Iris pigment epithelial cell (primary cell): ENCODE measurements at regions not wholly inside any gene's neighbourhood (a gene's known extent, or its start where the extent isn't known, plus 50 kb on each side); places are given as distances from the start of the nearest gene placed in this dataset.

Source experiments
- DNase-seq: peaks from one replicate; pipeline ENCODE4 v3.0.0-alpha.2; 2011; ENCODE audit warnings: low read depth

- no peak for DNase-seq
Observed at GRCh38 chr9:82153032-82153431, 164.5 kb downstream of the SPATA31D1 start.

- DNase-seq, result no peak
Observed at GRCh38 chr9:82154573-82154972, 166.0 kb downstream of the SPATA31D1 start.

- DNase-seq, result no peak
Observed at GRCh38 chr9:82161876-82162275, 173.3 kb downstream of the SPATA31D1 start.

GRCh38 chr9:82164159-82164558 lies 175.6 kb downstream of the SPATA31D1 start:
- peak; percentile 44 for DNase-seq

GRCh38 chr9:82167296-82167695 lies 178.7 kb downstream of the SPATA31D1 start:
- DNase-seq, result no peak

- DNase-seq, result peak; percentile 57
Observed at GRCh38 chr9:82168585-82168984, 180.0 kb downstream of the SPATA31D1 start.

GRCh38 chr9:82170866-82171265 lies 182.3 kb downstream of the SPATA31D1 start:
- peak; percentile 38 for DNase-seq

GRCh38 chr9:82171271-82171670 lies 182.7 kb downstream of the SPATA31D1 start:
- no peak for DNase-seq

- no peak for DNase-seq
Observed at GRCh38 chr9:82180711-82181110, 192.1 kb downstream of the SPATA31D1 start.

- peak; percentile 8 for DNase-seq
Observed at GRCh38 chr9:82183181-82183860, 194.7 kb downstream of the SPATA31D1 start.

GRCh38 chr9:82184524-82184923 lies 196.0 kb downstream of the SPATA31D1 start:
- DNase-seq, result no peak

GRCh38 chr9:82188817-82189216 lies 200.2 kb downstream of the SPATA31D1 start:
- no peak for DNase-seq

- peak; percentile 41 for DNase-seq
Observed at GRCh38 chr9:82191082-82191770, 202.7 kb downstream of the SPATA31D1 start.

- DNase-seq, result no peak
Observed at GRCh38 chr9:82192211-82192610, 203.6 kb downstream of the SPATA31D1 start.

- DNase-seq, result no peak
Observed at GRCh38 chr9:82196622-82197441, 208.3 kb downstream of the SPATA31D1 start.

GRCh38 chr9:82201196-82201595 lies 212.6 kb downstream of the SPATA31D1 start:
- no peak for DNase-seq

GRCh38 chr9:82202808-82203207 lies 214.2 kb downstream of the SPATA31D1 start:
- DNase-seq, result peak; percentile 88

- DNase-seq, result no peak
Observed at GRCh38 chr9:82206490-82206889, 217.9 kb downstream of the SPATA31D1 start.

- DNase-seq, result no peak
Observed at GRCh38 chr9:82206946-82207345, 218.4 kb downstream of the SPATA31D1 start.

GRCh38 chr9:82208741-82209450 lies 220.3 kb downstream of the SPATA31D1 start:
- DNase-seq, result no peak

GRCh38 chr9:82209797-82210470 lies 221.4 kb downstream of the SPATA31D1 start:
- DNase-seq, result no peak

GRCh38 chr9:82212885-82213284 lies 224.3 kb downstream of the SPATA31D1 start:
- no peak for DNase-seq
